ENCODE measurements at regions not wholly inside any gene's neighbourhood (a gene's known extent, or its start where the extent isn't known, plus 50 kb on each side); places are given as distances from the start of the nearest gene placed in this dataset.
A peak's percentile ranks its signal among the peaks of the same experiment; 100 is the strongest.

- no peak for DNase-seq (ENCODE audit: low read depth, low spot score)
Measured at GRCh38 chr1:217373761-217374701, 256.9 kb downstream of the GPATCH2 start.

- DNase-seq (ENCODE audit: low read depth, low spot score): no peak
Measured at GRCh38 chr1:217372049-217372970, 258.6 kb downstream of the GPATCH2 start.

- no peak for DNase-seq (ENCODE audit: low read depth, low spot score)
Measured at GRCh38 chr1:217370757-217371156, 260.1 kb downstream of the GPATCH2 start.

- no peak for DNase-seq (ENCODE audit: low read depth, low spot score)
Measured at GRCh38 chr1:217369996-217370551, 260.8 kb downstream of the GPATCH2 start.

- no peak for DNase-seq (ENCODE audit: low read depth, low spot score)
Measured at GRCh38 chr1:217369271-217369981, 261.5 kb downstream of the GPATCH2 start.

GRCh38 chr1:217364220-217364619 is 266.7 kb downstream of the GPATCH2 start:
- no peak for DNase-seq (ENCODE audit: low read depth, low spot score)

- DNase-seq (ENCODE audit: low read depth, low spot score): no peak
Measured at GRCh38 chr1:217363319-217363718, 267.6 kb downstream of the GPATCH2 start.

GRCh38 chr1:217360510-217360909 is 270.4 kb downstream of the GPATCH2 start:
- no peak for DNase-seq (ENCODE audit: low read depth, low spot score)

- DNase-seq (ENCODE audit: low read depth, low spot score): no peak
Measured at GRCh38 chr1:217354895-217355294, 276.0 kb downstream of the GPATCH2 start.

GRCh38 chr1:217348960-217349664 is 281.8 kb downstream of the GPATCH2 start:
- DNase-seq (ENCODE audit: low read depth, low spot score): no peak

GRCh38 chr1:217344712-217345111 is 286.2 kb downstream of the GPATCH2 start:
- DNase-seq (ENCODE audit: low read depth, low spot score): no peak

- DNase-seq (ENCODE audit: low read depth, low spot score): peak; percentile 11
Measured at GRCh38 chr1:217343907-217344306, 287.0 kb downstream of the GPATCH2 start.

- DNase-seq (ENCODE audit: low read depth, low spot score): no peak
Measured at GRCh38 chr1:217342105-217342504, 288.8 kb downstream of the GPATCH2 start.

GRCh38 chr1:217336724-217337123 is 294.2 kb downstream of the GPATCH2 start:
- no peak for DNase-seq (ENCODE audit: low read depth, low spot score)

- DNase-seq (ENCODE audit: low read depth, low spot score): peak; percentile 57
Measured at GRCh38 chr1:217333939-217334338, 297.0 kb downstream of the GPATCH2 start.

- peak; percentile 24 for DNase-seq (ENCODE audit: low read depth, low spot score)
Measured at GRCh38 chr1:217332431-217333065, 298.3 kb downstream of the GPATCH2 start.

- no peak for DNase-seq (ENCODE audit: low read depth, low spot score)
Measured at GRCh38 chr1:217331698-217332097, 299.2 kb downstream of the GPATCH2 start.

GRCh38 chr1:217327901-217328300 is 303.0 kb downstream of the GPATCH2 start:
- DNase-seq (ENCODE audit: low read depth, low spot score): no peak

- no peak for DNase-seq (ENCODE audit: low read depth, low spot score)
Measured at GRCh38 chr1:217322834-217323233, 308.1 kb downstream of the GPATCH2 start.

- DNase-seq (ENCODE audit: low read depth, low spot score): peak; percentile 48
Measured at GRCh38 chr1:217315346-217315745, 315.5 kb downstream of the GPATCH2 start.
